GM12875 (cell line): ENCODE measurements at regions not wholly inside any gene's neighbourhood (a gene's known extent, or its start where the extent isn't known, plus 50 kb on each side); places are given as distances from the start of the nearest gene placed in this dataset.

Source experiments
- H3K4me3 ChIP-seq: one replicate; pipeline ENCODE4 v1.5.1; 2011; ENCODE audit warnings: low read depth, low read length, control low read depth
- TF ChIP-seq, protein P1 (sequence below): IDR thresholded peaks from 2 replicates; pipeline ENCODE4 v1.5.1; 2011; ENCODE audit warnings: low read depth, mild to moderate bottlenecking, control low read depth, inconsistent platforms, low read length, moderate library complexity, borderline replicate concordance; ENCODE audit not compliant: insufficient read depth

DNA sequence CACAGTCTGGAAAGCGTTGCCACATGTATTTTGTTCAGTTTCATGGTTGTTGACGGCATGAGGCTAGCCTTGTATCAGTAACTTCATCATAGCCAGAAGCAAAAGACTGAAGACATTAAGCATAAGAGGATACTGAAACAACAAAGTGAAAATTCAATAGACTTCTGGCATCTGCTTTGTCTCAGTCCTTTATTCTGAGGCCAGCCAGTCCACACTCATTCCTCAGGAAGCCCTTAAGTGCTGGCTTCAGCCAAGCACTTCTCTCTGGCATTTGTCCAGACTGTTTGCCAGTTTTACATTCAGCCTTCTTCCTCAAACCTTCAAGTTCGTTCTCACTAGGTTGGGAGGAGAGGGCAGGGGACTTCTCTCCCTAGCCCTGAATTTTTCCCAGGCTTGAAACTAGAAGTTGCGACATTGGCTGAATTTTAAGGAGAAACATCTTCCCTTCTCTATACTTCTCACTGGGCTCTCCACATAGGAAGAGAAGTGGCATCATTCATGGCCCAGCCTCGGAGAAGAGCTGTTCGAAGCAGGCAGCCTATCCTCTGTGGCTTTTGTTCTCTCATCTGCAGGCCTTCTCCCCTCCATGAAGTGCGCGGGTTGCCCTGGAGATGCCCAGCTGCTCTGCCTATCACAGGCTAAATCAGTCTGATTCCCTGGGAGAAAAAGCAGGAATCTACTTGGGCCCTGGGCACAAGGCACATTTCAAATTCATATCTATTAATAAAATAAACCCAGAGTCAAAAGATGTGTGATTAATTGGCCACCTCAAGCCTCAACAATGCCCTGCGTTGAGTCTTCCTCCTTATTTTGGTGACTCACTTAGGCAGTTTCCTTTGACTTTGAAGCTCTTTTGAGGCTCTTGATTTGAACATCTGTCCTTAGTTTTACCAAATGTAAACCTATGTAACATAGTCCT, 130.9 kb upstream of the PLEKHA5 start:
- TF ChIP-seq, protein P1, sequence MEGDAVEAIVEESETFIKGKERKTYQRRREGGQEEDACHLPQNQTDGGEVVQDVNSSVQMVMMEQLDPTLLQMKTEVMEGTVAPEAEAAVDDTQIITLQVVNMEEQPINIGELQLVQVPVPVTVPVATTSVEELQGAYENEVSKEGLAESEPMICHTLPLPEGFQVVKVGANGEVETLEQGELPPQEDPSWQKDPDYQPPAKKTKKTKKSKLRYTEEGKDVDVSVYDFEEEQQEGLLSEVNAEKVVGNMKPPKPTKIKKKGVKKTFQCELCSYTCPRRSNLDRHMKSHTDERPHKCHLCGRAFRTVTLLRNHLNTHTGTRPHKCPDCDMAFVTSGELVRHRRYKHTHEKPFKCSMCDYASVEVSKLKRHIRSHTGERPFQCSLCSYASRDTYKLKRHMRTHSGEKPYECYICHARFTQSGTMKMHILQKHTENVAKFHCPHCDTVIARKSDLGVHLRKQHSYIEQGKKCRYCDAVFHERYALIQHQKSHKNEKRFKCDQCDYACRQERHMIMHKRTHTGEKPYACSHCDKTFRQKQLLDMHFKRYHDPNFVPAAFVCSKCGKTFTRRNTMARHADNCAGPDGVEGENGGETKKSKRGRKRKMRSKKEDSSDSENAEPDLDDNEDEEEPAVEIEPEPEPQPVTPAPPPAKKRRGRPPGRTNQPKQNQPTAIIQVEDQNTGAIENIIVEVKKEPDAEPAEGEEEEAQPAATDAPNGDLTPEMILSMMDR: no peak
- H3K4me3 ChIP-seq: no peak overlapping the region

DNA sequence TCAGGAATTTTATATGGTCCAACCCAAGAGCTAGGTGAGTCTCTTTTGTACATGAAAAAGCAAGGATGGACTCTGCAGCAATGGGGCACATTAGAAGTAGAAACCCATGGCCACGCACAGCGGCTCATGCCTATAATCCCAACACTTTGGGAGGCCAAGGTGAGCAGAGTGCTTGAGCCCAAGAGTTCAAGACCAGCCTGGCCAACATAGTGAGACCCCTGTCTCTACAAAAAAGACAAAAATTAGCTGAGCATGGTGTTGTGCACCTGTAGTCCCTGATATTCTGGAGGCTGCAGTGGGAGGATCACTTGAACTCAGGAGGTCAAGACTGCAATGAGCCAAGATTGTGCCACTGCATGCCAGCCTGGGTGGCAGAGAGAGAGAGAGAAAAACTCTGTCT, 128.7 kb upstream of the PLEKHA5 start:
- no peak overlapping the region for H3K4me3 ChIP-seq
- TF ChIP-seq, protein P1: no peak

DNA sequence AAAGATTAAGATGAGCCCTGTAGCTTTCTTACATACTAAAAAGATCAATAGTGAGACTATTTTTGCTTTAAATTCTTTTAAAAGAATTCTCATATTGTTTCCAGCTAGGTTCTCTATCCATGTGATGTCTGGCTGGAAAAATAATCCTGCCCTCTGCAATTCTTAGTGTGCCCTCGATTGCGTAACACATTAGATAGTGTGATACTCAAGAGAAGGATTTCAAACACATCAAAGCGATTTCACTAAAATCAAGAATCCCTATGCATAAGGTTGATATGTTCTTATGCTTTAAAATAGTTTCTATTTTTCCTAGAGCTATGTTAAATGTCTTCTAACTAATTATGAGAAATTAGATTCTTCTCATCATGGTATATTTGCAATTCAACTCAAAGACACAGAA, 127.3 kb upstream of the PLEKHA5 start:
- H3K4me3 ChIP-seq: no peak overlapping the region
- TF ChIP-seq, protein P1: no peak

DNA sequence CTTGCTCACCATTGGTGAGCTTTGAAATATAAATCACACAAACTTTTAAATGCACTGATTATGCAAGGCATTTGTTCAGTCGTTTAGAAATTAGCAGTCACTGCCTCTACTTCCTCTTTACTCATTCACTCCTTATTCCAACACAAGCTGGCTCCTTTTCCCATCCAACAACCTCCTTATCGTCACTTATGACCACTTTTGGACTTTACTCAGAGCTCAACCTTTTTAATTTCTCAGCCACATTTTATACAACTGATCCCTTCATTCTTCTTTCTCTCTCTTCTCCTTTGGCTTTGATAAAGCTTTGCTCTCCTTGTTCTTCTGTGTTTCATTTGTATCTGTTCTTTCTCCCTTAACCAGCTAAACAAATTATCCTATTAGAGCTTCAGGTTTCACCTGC, 126.4 kb upstream of the PLEKHA5 start:
- TF ChIP-seq, protein P1: no peak
- no peak overlapping the region for H3K4me3 ChIP-seq

DNA sequence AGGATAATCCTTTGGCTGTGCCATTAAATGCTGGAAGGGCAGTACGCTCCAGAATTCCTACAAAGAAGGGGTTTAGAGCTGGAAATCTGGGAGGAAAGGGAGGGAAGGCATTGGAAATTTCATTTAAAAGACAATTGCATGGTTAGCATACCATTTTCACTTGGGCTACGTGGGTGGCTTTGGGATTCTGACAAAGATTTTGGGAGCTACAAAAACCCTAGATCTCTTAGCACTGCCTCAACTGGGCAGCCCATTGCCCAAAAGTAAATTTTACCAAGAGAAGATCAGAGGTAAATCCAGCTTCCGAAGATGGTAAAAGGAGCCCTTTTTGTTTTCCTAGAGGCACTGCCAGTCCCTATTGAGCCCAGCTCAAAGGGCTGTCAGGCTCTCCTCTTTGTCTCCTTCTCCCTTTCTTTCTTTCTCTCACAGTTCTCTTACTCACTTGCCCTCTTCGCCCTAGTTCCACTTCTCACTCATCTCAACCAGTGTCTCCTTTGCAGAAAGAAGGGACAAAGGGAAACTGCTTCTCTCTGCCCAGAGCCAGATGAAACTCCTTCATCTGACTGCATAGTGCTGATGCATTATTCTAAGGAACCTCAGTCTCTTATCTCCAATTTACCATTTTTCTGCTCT, 125.4 kb upstream of the PLEKHA5 start:
- TF ChIP-seq, protein P1: no peak
- H3K4me3 ChIP-seq: no peak overlapping the region

DNA sequence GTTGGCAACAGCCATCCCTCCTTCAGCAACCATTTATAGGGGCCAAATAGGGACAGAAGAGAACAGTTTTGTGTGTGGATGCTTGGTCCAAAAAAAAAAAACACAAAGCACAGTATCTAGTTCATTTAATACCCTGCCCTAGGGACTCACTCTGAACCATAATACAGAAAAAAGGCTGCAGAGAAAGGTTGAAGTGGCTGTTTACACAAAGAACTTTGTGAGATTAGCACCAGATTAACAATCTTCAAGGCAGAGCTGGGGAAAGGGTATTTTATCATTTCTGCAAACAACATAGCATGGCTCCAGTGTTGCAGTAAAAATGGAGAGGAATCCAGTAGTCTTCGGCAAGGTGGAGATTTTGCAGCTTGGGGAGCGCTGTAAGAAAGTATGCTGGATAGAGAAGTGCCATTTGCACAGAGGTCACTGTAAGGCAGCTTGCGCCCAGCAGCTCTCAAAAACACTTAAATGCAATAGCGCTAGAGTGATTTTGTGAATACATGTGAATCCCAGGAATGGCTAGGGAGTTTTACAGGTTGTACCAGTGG, 124.2 kb upstream of the PLEKHA5 start:
- TF ChIP-seq, protein P1: no peak
- no peak overlapping the region for H3K4me3 ChIP-seq

DNA sequence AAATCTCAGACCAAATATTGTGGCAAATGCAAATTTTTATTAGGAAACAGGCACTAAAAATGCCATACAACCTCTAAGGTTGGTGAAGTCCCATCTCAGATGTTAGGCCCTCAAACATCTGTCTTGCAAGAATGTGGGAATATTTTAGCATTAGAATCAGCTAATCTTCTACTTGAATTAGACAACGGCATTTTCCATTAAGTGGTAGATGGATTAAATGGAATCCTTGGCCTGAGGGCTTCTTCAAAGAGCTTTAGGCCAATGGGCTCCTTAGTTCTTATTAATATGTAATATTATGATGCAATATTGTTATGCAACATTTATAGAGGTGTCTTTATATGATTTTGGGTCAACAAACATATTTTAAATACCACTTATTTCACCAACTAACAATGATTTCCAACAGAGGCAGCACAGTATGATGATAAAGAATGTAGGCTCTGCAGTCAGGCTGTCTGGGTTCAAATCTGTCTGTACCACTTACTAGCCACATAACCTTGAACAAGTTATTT, 122.9 kb upstream of the PLEKHA5 start:
- no peak overlapping the region for H3K4me3 ChIP-seq
- TF ChIP-seq, protein P1: no peak
